Mucosa of rectum (tissue), 2 donors: ENCODE measurements at regions not wholly inside any gene's neighbourhood (a gene's known extent, or its start where the extent isn't known, plus 50 kb on each side); places are given as distances from the start of the nearest gene placed in this dataset.

Experiments used
- H3K27ac ChIP-seq, 2 donors: one replicate each; pipeline ENCODE4 v1.7.0; 2013; ENCODE audit warnings: inconsistent platforms in 2 of 2, low read depth in 2 of 2, low read length in 2 of 2
- H3K27me3 ChIP-seq, 2 donors: one replicate each; pipeline ENCODE4 v1.7.0; 2013; ENCODE audit warnings: low read length in 2 of 2; ENCODE audit not compliant: control insufficient read depth in 2 of 2, insufficient read depth in 2 of 2
- H3K36me3 ChIP-seq, 2 donors: one replicate each; pipeline ENCODE4 v1.7.0; 2013; ENCODE audit warnings: low read length in 2 of 2; ENCODE audit not compliant: control insufficient read depth in 2 of 2, insufficient read depth in 2 of 2
- H3K4me1 ChIP-seq, 2 donors: one replicate each; pipeline ENCODE4 v1.7.0; 2013; ENCODE audit warnings: low read length in 2 of 2, mild to moderate bottlenecking in 1 of 2; ENCODE audit not compliant: control insufficient read depth in 2 of 2, insufficient read depth in 2 of 2
- H3K4me3 ChIP-seq, 2 donors: one replicate each; pipeline ENCODE4 v1.7.0; 2013; ENCODE audit warnings: low read length in 2 of 2
- H3K9ac ChIP-seq, 2 donors: one replicate each; pipeline ENCODE4 v1.7.0; 2013; ENCODE audit warnings: low read length in 2 of 2, low read depth in 1 of 2, mild to moderate bottlenecking in 1 of 2
- H3K9me3 ChIP-seq, 2 donors: one replicate each; pipeline ENCODE4 v1.7.0; 2013; ENCODE audit warnings: low read length in 2 of 2; ENCODE audit not compliant: control insufficient read depth in 2 of 2
- donor health status: healthy.
- donor health status: Normal muscosa, but diverticular disease.

DNA sequence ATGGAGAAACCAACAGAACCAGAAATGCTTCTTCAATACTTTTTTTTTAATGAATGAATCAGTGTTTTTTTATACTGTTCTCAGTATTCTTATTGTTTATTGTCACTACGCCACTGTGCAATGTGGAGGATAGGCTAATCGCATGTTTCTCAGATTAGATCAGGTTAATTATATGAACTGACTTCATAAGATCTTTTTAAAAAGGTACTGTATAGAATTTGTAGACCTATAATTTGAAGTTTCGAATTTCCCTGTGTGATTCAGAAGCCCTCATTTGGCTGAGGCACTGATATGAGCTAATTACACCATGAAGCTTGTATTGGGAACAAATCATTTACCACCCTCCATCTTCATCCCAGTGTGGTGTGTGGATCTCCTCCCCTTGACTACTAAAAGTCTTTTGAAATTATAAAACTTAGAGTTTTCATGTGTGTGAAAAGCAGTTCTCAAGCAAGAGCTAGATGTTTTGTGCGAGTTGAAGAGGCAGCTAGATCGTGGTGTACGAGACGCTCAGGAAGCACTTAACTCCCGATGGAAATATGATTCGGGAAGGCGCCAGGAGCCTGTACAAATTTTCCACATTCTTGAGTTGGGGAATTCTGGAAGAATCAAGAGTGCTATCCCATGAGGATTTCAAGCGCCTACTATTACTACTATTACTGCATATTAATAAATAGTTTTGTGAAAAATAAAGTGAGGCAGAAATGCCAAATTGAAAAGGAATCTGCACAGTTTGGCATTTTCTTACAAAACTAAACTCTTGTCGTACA is 52.1 kb upstream of the KCNE2 start:
- no peaks in the 10 kb centered on the region for H3K36me3 ChIP-seq
- no peaks in the 10 kb centered on the region for H3K27me3 ChIP-seq
- no peak overlapping the region for H3K27ac ChIP-seq
- no peak overlapping the region for H3K4me3 ChIP-seq
- no peaks in the 10 kb centered on the region for H3K9me3 ChIP-seq
- no peak overlapping the region for H3K9ac ChIP-seq
- no peaks in the 10 kb centered on the region for H3K4me1 ChIP-seq

GRCh38 chr21:34313116-34313515 is 50.7 kb upstream of the KCNE2 start:
- H3K27ac ChIP-seq: no peak overlapping the region
- no peaks in the 10 kb centered on the region for H3K9me3 ChIP-seq
- H3K4me1 ChIP-seq: no peaks in the 10 kb centered on the region
- no peak overlapping the region for H3K4me3 ChIP-seq
- no peaks in the 10 kb centered on the region for H3K27me3 ChIP-seq
- no peaks in the 10 kb centered on the region for H3K36me3 ChIP-seq
- no peak overlapping the region for H3K9ac ChIP-seq
